Activated effector memory CD4-positive, alpha-beta T cell treated with anti-CD3 and anti-CD28 coated beads, Interleukin-2, amount 50 U/mL, for 16 hours (primary cell): ENCODE measurements at regions not wholly inside any gene's neighbourhood (a gene's known extent, or its start where the extent isn't known, plus 50 kb on each side); places are given as distances from the start of the nearest gene placed in this dataset.
"Not testable (repeated sequence)": the region's sequence is repeated elsewhere in the genome, so short reads cannot be mapped to it uniquely, and the experiment has no call there.

Experiments used
- DNase-seq: peaks from one replicate; pipeline ENCODE4 v3.0.0-alpha.2; 2020

- DNase-seq = not testable (repeated sequence)
These were observed 235.4 kb upstream of the SULF2 start for GRCh38 chr20:48020696-48021095.

- no peak for DNase-seq
These were observed 234.7 kb upstream of the SULF2 start for GRCh38 chr20:48019940-48020339.

- no peak for DNase-seq
These were observed 234.2 kb upstream of the SULF2 start for GRCh38 chr20:48019496-48019895.

GRCh38 chr20:48018851-48019250, 233.6 kb upstream of the SULF2 start:
- DNase-seq = not testable (repeated sequence)

GRCh38 chr20:48017992-48018391, 232.7 kb upstream of the SULF2 start:
- no peak for DNase-seq

- no peak for DNase-seq
These were observed 232.2 kb upstream of the SULF2 start for GRCh38 chr20:48017509-48017908.

GRCh38 chr20:48015943-48016723, 230.9 kb upstream of the SULF2 start:
- DNase-seq = no peak

- DNase-seq = no peak
These were observed 230.0 kb upstream of the SULF2 start for GRCh38 chr20:48015141-48015910.

- no peak for DNase-seq
These were observed 227.2 kb upstream of the SULF2 start for GRCh38 chr20:48012401-48012974.

GRCh38 chr20:48011025-48011424, 225.7 kb upstream of the SULF2 start:
- DNase-seq = no peak

GRCh38 chr20:48010623-48011022, 225.3 kb upstream of the SULF2 start:
- DNase-seq = no peak

- no peak for DNase-seq
These were observed 223.7 kb upstream of the SULF2 start for GRCh38 chr20:48008850-48009515.

GRCh38 chr20:48007351-48007750, 222.1 kb upstream of the SULF2 start:
- no peak for DNase-seq

GRCh38 chr20:48006036-48006833, 221.0 kb upstream of the SULF2 start:
- no peak for DNase-seq

- no peak for DNase-seq
These were observed 217.7 kb upstream of the SULF2 start for GRCh38 chr20:48003021-48003420.

GRCh38 chr20:48002517-48002970, 217.3 kb upstream of the SULF2 start:
- no peak for DNase-seq

- DNase-seq = no peak
These were observed 213.9 kb upstream of the SULF2 start for GRCh38 chr20:47999166-47999565.

- DNase-seq = no peak
These were observed 213.5 kb upstream of the SULF2 start for GRCh38 chr20:47998736-47999135.

GRCh38 chr20:47995661-47996060, 210.4 kb upstream of the SULF2 start:
- no peak for DNase-seq

GRCh38 chr20:47993817-47994216, 208.5 kb upstream of the SULF2 start:
- no peak for DNase-seq

GRCh38 chr20:47993035-47993755, 207.9 kb upstream of the SULF2 start:
- no peak for DNase-seq
